ENCODE measurements at regions not wholly inside any gene's neighbourhood (a gene's known extent, or its start where the extent isn't known, plus 50 kb on each side); places are given as distances from the start of the nearest gene placed in this dataset.

GRCh38 chr7:25321424-25321823, 93.1 kb upstream of the NPVF start:
- TF ChIP-seq EP300 (IDR thresholded peaks at IDR 0.05) (no peak), CTCF (IDR thresholded peaks at IDR 0.05) (no peak)
